ENCODE measurements at regions not wholly inside any gene's neighbourhood (a gene's known extent, or its start where the extent isn't known, plus 50 kb on each side); places are given as distances from the start of the nearest gene placed in this dataset.

GRCh38 chr6:87789900-87790290, 87.9 kb upstream of the AKIRIN2 start:
- ATAC-seq (no peak), DNase-seq (no peak)
- Histone ChIP-seq H3K36me3 (no peaks in the 10 kb centered on the region), H3K4me3 (no peak overlapping the region), H3K9me3 (peaks cover 0 to 5% (median 0%) of the 10 kb centered on the region in 11 donors), H3K27me3 (no peaks in the 10 kb centered on the region), H3K4me1 (peaks cover 0 to 25% (median 0%) of the 10 kb centered on the region in 9 donors), H3K27ac (no peak overlapping the region)
- intact Hi-C loops (cut with DNase I) = loop anchor here in 3 of 10 donors (10.0 kb wide), 3 partner anchors 95 to 395 kb away; no protein-coding TSS in a partner anchor
- 73 to 84% methylated on average over 3 of the region's 3 CpGs for WGBS, 2 donors
- TF ChIP-seq, protein P1, sequence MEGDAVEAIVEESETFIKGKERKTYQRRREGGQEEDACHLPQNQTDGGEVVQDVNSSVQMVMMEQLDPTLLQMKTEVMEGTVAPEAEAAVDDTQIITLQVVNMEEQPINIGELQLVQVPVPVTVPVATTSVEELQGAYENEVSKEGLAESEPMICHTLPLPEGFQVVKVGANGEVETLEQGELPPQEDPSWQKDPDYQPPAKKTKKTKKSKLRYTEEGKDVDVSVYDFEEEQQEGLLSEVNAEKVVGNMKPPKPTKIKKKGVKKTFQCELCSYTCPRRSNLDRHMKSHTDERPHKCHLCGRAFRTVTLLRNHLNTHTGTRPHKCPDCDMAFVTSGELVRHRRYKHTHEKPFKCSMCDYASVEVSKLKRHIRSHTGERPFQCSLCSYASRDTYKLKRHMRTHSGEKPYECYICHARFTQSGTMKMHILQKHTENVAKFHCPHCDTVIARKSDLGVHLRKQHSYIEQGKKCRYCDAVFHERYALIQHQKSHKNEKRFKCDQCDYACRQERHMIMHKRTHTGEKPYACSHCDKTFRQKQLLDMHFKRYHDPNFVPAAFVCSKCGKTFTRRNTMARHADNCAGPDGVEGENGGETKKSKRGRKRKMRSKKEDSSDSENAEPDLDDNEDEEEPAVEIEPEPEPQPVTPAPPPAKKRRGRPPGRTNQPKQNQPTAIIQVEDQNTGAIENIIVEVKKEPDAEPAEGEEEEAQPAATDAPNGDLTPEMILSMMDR (IDR thresholded peaks at IDR 0.05) = no peak

GRCh38 chr6:87789198-87789899, 87.3 kb upstream of the AKIRIN2 start:
- no peaks in the 10 kb centered on the region for H3K27me3 ChIP-seq
- no peaks in the 10 kb centered on the region for H3K36me3 ChIP-seq
- H3K4me3 ChIP-seq = no peak overlapping the region
- TF ChIP-seq, protein P1 (IDR thresholded peaks at IDR 0.05) = no peak
- intact Hi-C loops (cut with DNase I) = no loop called here
- peak overlapping the region in 1 of 10 donors; percentile 11 for H3K27ac ChIP-seq
- peaks cover 0 to 25% (median 0%) of the 10 kb centered on the region in 9 donors for H3K4me1 ChIP-seq
- H3K9me3 ChIP-seq = peaks cover 0 to 5% (median 0%) of the 10 kb centered on the region in 11 donors
- DNase-seq (peak in 1 of 2 donors; percentile 22), ATAC-seq (peak in 1 of 8 donors; percentile 79)
- 37 to 39% methylated on average over 2 of the region's 2 CpGs for WGBS, 2 donors

GRCh38 chr6:87788141-87788540, 86.1 kb upstream of the AKIRIN2 start:
- 93 to 95% methylated on average over 3 of the region's 3 CpGs for WGBS, 2 donors
- H3K27ac ChIP-seq = no peak overlapping the region
- DNase-seq (no peak), ATAC-seq (no peak)
- intact Hi-C loops (cut with DNase I) = no loop called here
- no peaks in the 10 kb centered on the region for H3K27me3 ChIP-seq
- H3K4me1 ChIP-seq = peaks cover 0 to 25% (median 0%) of the 10 kb centered on the region in 9 donors
- TF ChIP-seq, protein P1 (IDR thresholded peaks at IDR 0.05) = no peak
- H3K4me3 ChIP-seq = no peak overlapping the region
- peaks cover 0 to 5% (median 0%) of the 10 kb centered on the region in 11 donors for H3K9me3 ChIP-seq
- H3K36me3 ChIP-seq = no peaks in the 10 kb centered on the region

DNA sequence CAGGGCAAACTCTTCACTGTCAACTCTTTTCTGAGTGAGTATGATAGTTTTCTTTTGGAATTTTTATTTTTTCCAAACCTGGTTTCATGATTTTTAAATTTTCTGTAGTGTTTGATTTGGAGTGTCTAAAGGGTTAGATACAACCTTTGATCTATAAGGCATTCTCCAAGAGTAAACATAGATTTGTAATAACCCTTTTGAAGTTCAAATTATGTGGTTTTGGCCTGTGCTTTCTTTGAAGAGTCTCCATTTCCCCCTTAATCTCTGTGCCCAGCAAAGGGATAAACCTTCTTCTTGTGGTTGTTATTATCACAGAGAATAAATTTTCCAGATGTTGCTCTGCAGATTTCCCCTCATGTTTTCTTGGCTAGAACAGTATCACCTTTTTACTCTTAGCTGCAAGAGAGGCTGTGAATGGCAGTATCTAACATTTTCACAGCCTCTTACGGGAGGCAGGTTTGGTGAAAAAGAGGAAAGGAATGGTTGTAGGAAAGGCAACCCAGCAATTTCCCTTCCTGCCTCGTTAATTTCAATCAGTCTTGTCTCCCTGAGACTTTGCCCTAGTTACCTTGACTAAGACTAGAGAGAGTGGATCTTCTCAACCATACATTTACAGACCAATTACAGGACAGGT, 83.3 kb upstream of the AKIRIN2 start:
- intact Hi-C loops (cut with DNase I) = no loop called here
- Histone ChIP-seq H3K9me3 (peaks cover 0 to 5% (median 0%) of the 10 kb centered on the region in 11 donors), H3K4me1 (peaks cover 0 to 16% (median 0%) of the 10 kb centered on the region in 9 donors), H3K27ac (no peak overlapping the region), H3K27me3 (no peaks in the 10 kb centered on the region), H3K36me3 (no peaks in the 10 kb centered on the region), H3K4me3 (no peak overlapping the region)
- DNase-seq = no peak
- ATAC-seq = no peak
- TF ChIP-seq, protein P1 (IDR thresholded peaks at IDR 0.05) = no peak
- 79 to 81% methylated on average over 2 of the region's 2 CpGs for WGBS, 2 donors

Data from heart right ventricle (tissue), 16 donors.